ENCODE measurements at regions not wholly inside any gene's neighbourhood (a gene's known extent, or its start where the extent isn't known, plus 50 kb on each side); places are given as distances from the start of the nearest gene placed in this dataset.

GRCh38 chr11:97548280-97548679 is 1158.5 kb downstream of the JRKL start:
- Histone ChIP-seq H3K4me3 (no peak overlapping the region), H3K4me2 (ENCODE audit: insufficient read depth, low read length) (no peak overlapping the region), H3K36me3 (ENCODE audit: control insufficient read depth, insufficient read depth, low read length) (no peaks in the 10 kb centered on the region), H3K27me3 (ENCODE audit: control insufficient read depth in 2 of 2, insufficient read depth in 2 of 2, low read length in 2 of 2) (no peaks in the 10 kb centered on the region), H3K9ac (ENCODE audit: insufficient read depth in 1 of 2, low read depth in 2 of 2, low read length in 2 of 2) (no peak overlapping the region), H3K4me1 (replicated peaks in 1 of 2; ENCODE audit: control insufficient read depth in 2 of 2, insufficient read depth in 2 of 2, low read length in 2 of 2) (no peaks in the 10 kb centered on the region), H3K9me3 (replicated peaks; ENCODE audit: control insufficient read depth, insufficient read depth, low read depth, low read length) (no peaks in the 10 kb centered on the region), H3K9me1 (ENCODE audit: control insufficient read depth, insufficient read depth, low read length) (no peaks in the 10 kb centered on the region), H4K20me1 (replicated peaks; ENCODE audit: control insufficient read depth, insufficient read depth, low read length) (no peaks in the 10 kb centered on the region), H2AFZ (ENCODE audit: low read depth, low read length) (peak overlapping the region; percentile 57; the same call in 1 of the 2 replicates), H3K79me2 (ENCODE audit: control insufficient read depth, insufficient read depth, low read length) (no peaks in the 10 kb centered on the region), H3K27ac (ENCODE audit: extremely low read depth, low read depth, low read length) (no peak overlapping the region)
- intact Hi-C loops (cut with micrococcal nuclease) (no loop called here), in situ Hi-C loops (cut with MboI) (no loop called here)
- BruUV-seq (replicated peaks): no TSS peak
- TF ChIP-seq THRAP3 (IDR thresholded peaks at IDR 0.05; ENCODE audit: borderline replicate concordance) (no peak), ZNF436 (CRISPR knock-in tag; IDR thresholded peaks at IDR 0.05) (no peak), FOXA3 (CRISPR knock-in tag; conservative IDR thresholded peaks at IDR 0.05 in 1 of 2, IDR thresholded peaks at IDR 0.05 in 1 of 2) (no peak)
- FAIRE-seq: no peak
- no peak for DNase-seq (ENCODE audit: extremely low read depth in 1 of 4, low spot score in 3 of 4)
- ChIA-PET CTCF (ENCODE audit: low intra/inter-chr PET ratio) (no interaction called here), POLR2A (no interaction called here)
- 22% methylated on average over 2 of the region's 2 CpGs for WGBS (ENCODE audit: insufficient coverage, low coverage, missing lambda C conversion rate)
- ATAC-seq: no peak

DNA sequence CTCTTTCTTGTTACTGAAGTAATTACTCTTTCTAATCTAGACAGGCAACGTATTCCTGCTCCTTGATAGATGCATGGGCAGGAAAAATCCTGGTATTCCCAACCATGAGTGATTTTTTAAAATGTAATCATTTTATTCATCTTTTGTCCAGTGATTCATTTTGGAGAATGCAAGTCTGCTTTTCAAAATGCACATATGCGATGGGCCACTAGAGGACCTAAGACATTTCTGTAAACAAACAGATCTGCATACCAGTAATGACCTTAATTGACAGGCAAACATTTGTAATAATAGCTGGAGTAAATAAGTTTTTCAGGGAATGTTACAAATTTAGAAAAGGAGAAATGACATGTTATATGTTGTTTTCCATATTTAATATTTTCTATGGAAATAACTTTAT is 1167.6 kb downstream of the JRKL start:
- H2AFZ ChIP-seq (ENCODE audit: low read depth, low read length): no peak overlapping the region
- TF ChIP-seq ZNF668 (CRISPR knock-in tag; IDR thresholded peaks at IDR 0.05) (no peak), SMC3 (conservative IDR thresholded peaks at IDR 0.05; ENCODE audit: insufficient read depth, low read depth, low read length) (0 out of 2 replicates have a peak, but pooled peaks have one; percentile 6), CTCF (IDR thresholded peaks at IDR 0.05 in 2 of 3, conservative IDR thresholded peaks at IDR 0.05 in 1 of 3; ENCODE audit: insufficient read depth in 2 of 3, low read depth in 1 of 3, low read length in 3 of 3) (peak in 1 of 3 experiments; percentile 21; a peak in 2 of 6 replicates)
- H3K9ac ChIP-seq (ENCODE audit: insufficient read depth in 1 of 2, low read depth in 2 of 2, low read length in 2 of 2): no peak overlapping the region
- no peak overlapping the region for H3K4me2 ChIP-seq (ENCODE audit: insufficient read depth, low read length)
- DNase-seq (ENCODE audit: extremely low read depth in 1 of 4, low spot score in 3 of 4) (no peak), ATAC-seq (no peak), FAIRE-seq (no peak)
- no peaks in the 10 kb centered on the region for H3K9me3 ChIP-seq (replicated peaks; ENCODE audit: control insufficient read depth, insufficient read depth, low read depth, low read length)
- no peaks in the 10 kb centered on the region for H3K27me3 ChIP-seq (ENCODE audit: control insufficient read depth in 2 of 2, insufficient read depth in 2 of 2, low read length in 2 of 2)
- no peaks in the 10 kb centered on the region for H3K4me1 ChIP-seq (replicated peaks in 1 of 2; ENCODE audit: control insufficient read depth in 2 of 2, insufficient read depth in 2 of 2, low read length in 2 of 2)
- H3K79me2 ChIP-seq (ENCODE audit: control insufficient read depth, insufficient read depth, low read length): no peaks in the 10 kb centered on the region
- no peaks in the 10 kb centered on the region for H4K20me1 ChIP-seq (replicated peaks; ENCODE audit: control insufficient read depth, insufficient read depth, low read length)
- H3K4me3 ChIP-seq: no peak overlapping the region
- BruUV-seq (replicated peaks): no TSS peak
- in situ Hi-C loops (cut with MboI) (no loop called here), intact Hi-C loops (cut with micrococcal nuclease) (no loop called here)
- ChIA-PET POLR2A (no interaction called here), CTCF (ENCODE audit: low intra/inter-chr PET ratio) (no interaction called here)
- no peak overlapping the region for H3K27ac ChIP-seq (ENCODE audit: extremely low read depth, low read depth, low read length)
- WGBS (ENCODE audit: insufficient coverage, low coverage, missing lambda C conversion rate): 5% methylated on average over 2 of the region's 2 CpGs
- no peaks in the 10 kb centered on the region for H3K9me1 ChIP-seq (ENCODE audit: control insufficient read depth, insufficient read depth, low read length)
- H3K36me3 ChIP-seq (ENCODE audit: control insufficient read depth, insufficient read depth, low read length): no peaks in the 10 kb centered on the region

Measured in K562 (cell line).